K562 (cell line): ENCODE measurements at regions not wholly inside any gene's neighbourhood (a gene's known extent, or its start where the extent isn't known, plus 50 kb on each side); places are given as distances from the start of the nearest gene placed in this dataset.

Source experiments
- ATAC-seq: fragments of 200-7000 bp; cut with Tn5 transposase; 3 replicates; pipeline ENCODE4 v1.9.1; 2020; ENCODE audit warnings: moderate library complexity
- BruUV-seq: library from RNA; stranded (reverse); fragments of 400-500 nt; replicated peaks from 2 replicates; lab custom pipeline; 2021; lab: Mats Ljungman, UMichigan
- CTCF ChIA-PET: fragments of 300-600 bp; formaldehyde crosslinking; extraction: SDS; loops from one replicate; lab custom pipeline; 2021; ENCODE audit warnings: low intra/inter-chr PET ratio; lab: Yijun Ruan, JAX
- POLR2A ChIA-PET: fragments of 300-600, 350-650 bp; sonication (Branson Sonifier 250); formaldehyde crosslinking; extraction: SDS; loops from one replicate; lab custom pipeline; 2021; ENCODE audit warnings: antibody characterized with exemption, inconsistent platforms; lab: Yijun Ruan, JAX
- DNase-seq, 4 experiments: peaks; one replicate each; pipeline versions ENCODE4 v3.0.0 to v3.0.0-alpha.2; 2011 to 2018; ENCODE audit warnings: low spot score in 3 of 4, mixed read lengths in 3 of 4; ENCODE audit errors: extremely low read depth in 1 of 4
- FAIRE-seq: peaks from 2 replicates; lab custom pipeline; 2011; peaks lifted over from hg19 to GRCh38; lab: Jason Lieb, UNC
- H2AFZ ChIP-seq: 2 replicates; pipeline ENCODE4 v1.6.0; 2011; ENCODE audit warnings: low read depth, low read length, control low read depth, inconsistent platforms
- H3K27ac ChIP-seq: fragments of 200-600 bp; 3 replicates; pipeline ENCODE4 v1.8.0; 2011; ENCODE audit warnings: low read depth, mild to moderate bottlenecking, control low read depth, inconsistent platforms, low read length, moderate library complexity, mixed read lengths; ENCODE audit errors: extremely low read depth
- H3K27me3 ChIP-seq, 2 experiments: fragments of 300-600 bp in 1 of 2; 2 replicates in 1 of 2; 3 replicates in 1 of 2; pipeline versions ENCODE4 v1.6.0 to v1.8.0; 2011; ENCODE audit warnings: inconsistent platforms in 2 of 2, low read length in 2 of 2, mild to moderate bottlenecking in 1 of 2, mixed read lengths in 1 of 2, moderate library complexity in 1 of 2; ENCODE audit not compliant: control insufficient read depth in 2 of 2, insufficient read depth in 2 of 2
- H3K36me3 ChIP-seq: fragments of 300-600 bp; 3 replicates; pipeline ENCODE4 v1.8.0; 2011; ENCODE audit warnings: mild to moderate bottlenecking, low read length, inconsistent platforms; ENCODE audit not compliant: control insufficient read depth, insufficient read depth
- H3K4me1 ChIP-seq, 2 experiments: fragments of 200-600 bp in 1 of 2; replicated peaks in 1 of 2; 2 replicates in 1 of 2; 3 replicates in 1 of 2; pipeline versions ENCODE4 v1.5.1 to v1.8.0; 2011; ENCODE audit warnings: inconsistent platforms in 2 of 2, low read length in 2 of 2, mild to moderate bottlenecking in 1 of 2, mixed read lengths in 1 of 2, moderate library complexity in 1 of 2; ENCODE audit not compliant: control insufficient read depth in 2 of 2, insufficient read depth in 2 of 2
- H3K4me2 ChIP-seq: 2 replicates; pipeline ENCODE4 v1.6.1; 2011; ENCODE audit warnings: low read length, control low read depth, inconsistent platforms, mixed read lengths; ENCODE audit not compliant: insufficient read depth
- H3K4me3 ChIP-seq: fragments of 200-600 bp; sonication (generic), shearing (Covaris generic); 2 replicates; pipeline ENCODE4 v1.5.1; 2016; ENCODE audit warnings: control low read depth, inconsistent platforms
- H3K79me2 ChIP-seq: fragments of 200-600 bp; 3 replicates; pipeline ENCODE4 v1.8.0; 2011; ENCODE audit warnings: low read length, inconsistent platforms; ENCODE audit not compliant: control insufficient read depth, insufficient read depth
- H3K9ac ChIP-seq, 2 experiments: 2 replicates each; pipeline versions ENCODE4 v1.6.0 to v1.6.1; 2011; ENCODE audit warnings: low read depth in 2 of 2, low read length in 2 of 2, control low read depth in 1 of 2, inconsistent platforms in 1 of 2, mild to moderate bottlenecking in 1 of 2, mixed read lengths in 1 of 2; ENCODE audit not compliant: insufficient read depth in 1 of 2
- H3K9me1 ChIP-seq: one replicate; pipeline ENCODE4 v1.6.0; 2011; ENCODE audit warnings: inconsistent platforms, mild to moderate bottlenecking, low read length, moderate library complexity; ENCODE audit not compliant: control insufficient read depth, insufficient read depth
- H3K9me3 ChIP-seq: replicated peaks from 2 replicates; pipeline ENCODE4 v1.5.1; 2011; ENCODE audit warnings: low read depth, low read length, inconsistent platforms; ENCODE audit not compliant: control insufficient read depth, insufficient read depth
- H4K20me1 ChIP-seq: replicated peaks from 2 replicates; pipeline ENCODE4 v1.6.1; 2011; ENCODE audit warnings: low read length, inconsistent platforms, mixed read lengths; ENCODE audit not compliant: control insufficient read depth, insufficient read depth
- LEF1 ChIP-seq: fragments of 450-650 bp; IDR thresholded peaks from 2 replicates; pipeline ENCODE4 v1.6.1; 2016; ENCODE audit warnings: mild to moderate bottlenecking
- TCF7L2 ChIP-seq: fragments of 150-350 bp; IDR thresholded peaks from 2 replicates; pipeline ENCODE4 v1.6.1; 2016; ENCODE audit warnings: low read depth, mild to moderate bottlenecking, low read length, moderate library complexity
- THAP12 ChIP-seq: fragments of 250-450 bp; sonication (Bioruptor Pico); IDR thresholded peaks from 2 replicates; pipeline ENCODE4 v1.9.0; 2021; ENCODE audit warnings: mild to moderate bottlenecking, inconsistent platforms
- ZBTB2 ChIP-seq: fragments of 450-650 bp; IDR thresholded peaks from 2 replicates; pipeline ENCODE4 v1.6.1; 2016; ENCODE audit warnings: antibody characterized with exemption
- WGBS: fragments of 100-300 bp; shearing (Covaris generic); methylation state at CpG from one replicate; pipeline ENCODE4 v1.1.6; 2016; ENCODE audit warnings: low coverage, mixed read lengths; ENCODE audit not compliant: insufficient coverage; ENCODE audit errors: missing lambda C conversion rate; 5-methylcytosine and 5-hydroxymethylcytosine counted together
- in situ Hi-C: fragments of 300-500 bp; cut with MboI; formaldehyde crosslinking; loops from 4 replicates; pipeline ENCODE4 v1.15.0; 2018; ENCODE audit warnings: inconsistent platforms, mixed read lengths
- intact Hi-C: fragments of 100-400 bp; cut with micrococcal nuclease; formaldehyde crosslinking; loops from 2 replicates; pipeline ENCODE4 v1.14.2; 2022

GRCh38 chr2:163906410-163906809, 170.6 kb upstream of the FIGN start:
- H3K9me3 ChIP-seq = no peaks in the 10 kb centered on the region
- TF ChIP-seq ZBTB2 (no peak), THAP12 (CRISPR knock-in tag) (no peak), LEF1 (no peak), TCF7L2 (no peak)
- TF ChIP-seq, all 486 proteins: peak for 0
- BruUV-seq = no TSS peak
- ChIA-PET POLR2A (no interaction called here), CTCF (no interaction called here)
- Histone ChIP-seq H3K27me3 (no peaks in the 10 kb centered on the region), H3K9ac (no peak overlapping the region), H3K79me2 (no peaks in the 10 kb centered on the region), H3K4me2 (no peak overlapping the region), H3K4me1 (no peaks in the 10 kb centered on the region), H3K27ac (no peak overlapping the region), H4K20me1 (no peaks in the 10 kb centered on the region), H3K9me1 (no peaks in the 10 kb centered on the region), H3K36me3 (no peaks in the 10 kb centered on the region), H3K4me3 (no peak overlapping the region), H2AFZ (no peak overlapping the region)
- DNase-seq (no peak), ATAC-seq (no peak), FAIRE-seq (no peak)
- 0% methylated on average over 1 of the region's 1 CpG for WGBS
- intact Hi-C loops (no loop called here), in situ Hi-C loops (no loop called here)
